Testis (tissue), 2 donors: ENCODE measurements at regions not wholly inside any gene's neighbourhood (a gene's known extent, or its start where the extent isn't known, plus 50 kb on each side); places are given as distances from the start of the nearest gene placed in this dataset.

Source experiments
- DNase-seq: peaks from one replicate; pipeline ENCODE4 v3.0.0-alpha.2; 2019
- H3K27ac ChIP-seq, 2 donors: fragments of 200-600 bp; sonication (generic); one replicate each; pipeline ENCODE4 v1.5.1; 2019
- H3K27me3 ChIP-seq: fragments of 200-600 bp; sonication (generic); one replicate; pipeline ENCODE4 v1.5.1; 2019
- H3K36me3 ChIP-seq: fragments of 200-600 bp; sonication (generic); one replicate; pipeline ENCODE4 v1.5.1; 2017; ENCODE audit warnings: low read depth; ENCODE audit errors: missing control alignments
- H3K4me1 ChIP-seq: fragments of 200-600 bp; sonication (generic); one replicate; pipeline ENCODE4 v1.5.1; 2019
- H3K4me3 ChIP-seq, 2 donors: fragments of 200-600 bp; sonication (generic); one replicate each; pipeline ENCODE4 v1.5.1; 2017 to 2019
- H3K9me3 ChIP-seq: fragments of 200-600 bp; sonication (generic); one replicate; pipeline ENCODE4 v1.5.1; 2017
- POLR2A ChIP-seq: fragments of 450-650 bp; IDR thresholded peaks from one replicate; pipeline ENCODE4 v1.6.1; 2017; ENCODE audit warnings: antibody characterized with exemption, mild to moderate bottlenecking, moderate library complexity
- WGBS, 2 donors: methylation state at CpG; one replicate each; pipeline ENCODE4 v1.1.5; 2018; 5-methylcytosine and 5-hydroxymethylcytosine counted together
- intact Hi-C: fragments of 100-400 bp; cut with DNase I; formaldehyde crosslinking; loops from one replicate; pipeline ENCODE4 v1.15.1; 2023; ENCODE audit warnings: low total_unique reads
- TF ChIP-seq, protein P1 (sequence below), 3 experiments: fragments of 450-650 bp in 2 of 3; fragments of 200-600 bp in 1 of 3; sonication (generic) in 1 of 3; IDR thresholded peaks; one replicate each; pipeline ENCODE4 v1.5.1; 2016 to 2019; ENCODE audit warnings: antibody characterized with exemption in 3 of 3, mild to moderate bottlenecking in 2 of 3, moderate library complexity in 1 of 3

DNA sequence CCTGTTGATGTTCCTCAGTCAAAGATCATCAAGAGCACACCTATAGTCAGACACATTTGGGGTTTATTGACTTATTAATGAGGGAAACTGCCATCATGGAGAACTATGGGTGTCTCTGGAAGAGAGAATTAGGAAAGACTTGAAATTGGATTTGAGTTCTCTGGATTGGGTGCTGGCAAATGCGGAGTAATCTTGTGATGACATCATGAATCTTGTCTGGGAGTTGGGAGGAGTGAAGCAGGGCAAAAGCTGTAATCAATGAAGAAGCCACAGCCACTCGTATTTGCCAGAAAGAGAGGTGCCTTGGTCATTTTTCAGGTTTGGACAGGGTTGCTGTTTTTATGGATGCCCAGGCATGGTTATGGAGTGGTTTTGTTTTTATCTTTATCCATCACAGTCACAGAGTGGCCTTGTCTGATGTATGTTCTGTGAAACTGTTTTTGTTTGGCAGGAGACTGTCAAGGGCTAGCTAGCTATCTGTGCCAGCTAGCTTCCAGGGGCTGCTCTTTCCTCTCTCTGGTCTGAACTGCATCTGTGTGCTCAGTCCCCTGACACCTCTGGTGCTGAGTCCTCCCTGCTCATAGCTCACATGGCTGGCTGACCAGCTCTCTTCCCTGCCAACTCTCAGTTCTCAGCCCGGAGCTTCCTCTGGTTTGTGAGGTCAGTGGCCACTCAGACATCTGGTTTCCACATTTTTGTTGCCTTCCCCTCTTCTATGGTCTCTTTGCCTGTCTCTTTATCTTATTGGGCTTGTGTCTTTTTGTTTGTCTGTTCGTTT is 193.4 kb upstream of the RMP24 start:
- no peak for DNase-seq
- intact Hi-C loops: no loop called here
- 64 to 72% methylated on average over 4 of the region's 4 CpGs for WGBS, 2 donors

DNA sequence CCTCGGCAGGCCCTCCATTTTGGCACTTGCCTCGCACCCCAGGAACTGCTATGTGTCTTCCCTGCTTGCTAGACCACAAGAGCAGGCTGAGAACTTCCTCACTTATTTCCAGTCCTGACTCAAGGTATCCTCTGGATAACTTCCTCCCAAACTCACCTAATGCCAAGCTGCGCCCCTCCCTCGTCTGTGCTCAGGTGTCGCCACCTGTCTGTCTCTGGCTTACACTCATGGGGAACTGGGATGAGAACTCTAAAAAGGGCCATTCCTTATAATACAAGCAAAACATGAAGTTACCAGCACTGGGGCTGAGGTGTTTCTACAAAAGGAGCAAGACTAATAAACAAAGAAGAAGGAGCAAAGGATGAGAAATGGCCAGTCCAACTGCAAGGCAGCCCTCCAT is 191.5 kb upstream of the RMP24 start:
- Histone ChIP-seq H3K4me1 (no peaks in the 10 kb centered on the region), H3K27me3 (no peaks in the 10 kb centered on the region), H3K4me3 (no peak overlapping the region), H3K36me3 (no peaks in the 10 kb centered on the region), H3K27ac (no peak overlapping the region), H3K9me3 (no peaks in the 10 kb centered on the region)
- DNase-seq: no peak
- no peak for TF ChIP-seq POLR2A
- TF ChIP-seq, protein P1, sequence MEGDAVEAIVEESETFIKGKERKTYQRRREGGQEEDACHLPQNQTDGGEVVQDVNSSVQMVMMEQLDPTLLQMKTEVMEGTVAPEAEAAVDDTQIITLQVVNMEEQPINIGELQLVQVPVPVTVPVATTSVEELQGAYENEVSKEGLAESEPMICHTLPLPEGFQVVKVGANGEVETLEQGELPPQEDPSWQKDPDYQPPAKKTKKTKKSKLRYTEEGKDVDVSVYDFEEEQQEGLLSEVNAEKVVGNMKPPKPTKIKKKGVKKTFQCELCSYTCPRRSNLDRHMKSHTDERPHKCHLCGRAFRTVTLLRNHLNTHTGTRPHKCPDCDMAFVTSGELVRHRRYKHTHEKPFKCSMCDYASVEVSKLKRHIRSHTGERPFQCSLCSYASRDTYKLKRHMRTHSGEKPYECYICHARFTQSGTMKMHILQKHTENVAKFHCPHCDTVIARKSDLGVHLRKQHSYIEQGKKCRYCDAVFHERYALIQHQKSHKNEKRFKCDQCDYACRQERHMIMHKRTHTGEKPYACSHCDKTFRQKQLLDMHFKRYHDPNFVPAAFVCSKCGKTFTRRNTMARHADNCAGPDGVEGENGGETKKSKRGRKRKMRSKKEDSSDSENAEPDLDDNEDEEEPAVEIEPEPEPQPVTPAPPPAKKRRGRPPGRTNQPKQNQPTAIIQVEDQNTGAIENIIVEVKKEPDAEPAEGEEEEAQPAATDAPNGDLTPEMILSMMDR (IDR thresholded peaks at IDR 0.05): no peak
- intact Hi-C loops: no loop called here
- 71 to 81% methylated on average over 5 of the region's 5 CpGs for WGBS, 2 donors

More for the DNA sequence above, 193.4 kb upstream of the RMP24 start:
- Histone ChIP-seq H3K36me3 (no peaks in the 10 kb centered on the region), H3K4me1 (no peaks in the 10 kb centered on the region), H3K4me3 (no peak overlapping the region), H3K27me3 (no peaks in the 10 kb centered on the region), H3K9me3 (no peaks in the 10 kb centered on the region), H3K27ac (no peak overlapping the region)
- TF ChIP-seq, protein P1 (IDR thresholded peaks at IDR 0.05): no peak
- no peak for TF ChIP-seq POLR2A

DNA sequence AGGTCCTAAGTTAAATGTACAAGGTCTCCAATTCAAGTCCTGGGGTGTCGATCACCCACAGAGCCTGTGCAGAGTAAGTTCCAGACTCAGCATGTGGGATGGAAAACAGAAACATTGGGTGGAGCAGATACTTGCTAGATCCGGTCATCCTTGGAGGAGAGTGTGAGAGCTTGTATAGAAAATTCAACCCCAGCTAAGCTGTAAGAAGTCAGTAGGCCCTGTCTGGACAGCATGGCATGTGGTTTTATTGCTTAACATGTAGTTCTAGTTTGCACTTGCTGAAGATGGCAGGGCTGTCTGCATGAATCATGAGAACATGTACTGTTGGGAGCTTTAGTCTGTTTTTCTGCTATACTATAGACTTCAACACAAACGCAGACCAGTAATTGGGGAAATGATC is 189.6 kb upstream of the RMP24 start:
- Histone ChIP-seq H3K27ac (no peak overlapping the region), H3K9me3 (no peaks in the 10 kb centered on the region), H3K4me3 (no peak overlapping the region), H3K27me3 (no peaks in the 10 kb centered on the region), H3K4me1 (no peaks in the 10 kb centered on the region), H3K36me3 (no peaks in the 10 kb centered on the region)
- TF ChIP-seq, protein P1 (IDR thresholded peaks at IDR 0.05): no peak
- TF ChIP-seq POLR2A: no peak
- intact Hi-C loops: no loop called here
- no peak for DNase-seq
- 91 to 98% methylated on average over 3 of the region's 3 CpGs for WGBS, 2 donors

DNA sequence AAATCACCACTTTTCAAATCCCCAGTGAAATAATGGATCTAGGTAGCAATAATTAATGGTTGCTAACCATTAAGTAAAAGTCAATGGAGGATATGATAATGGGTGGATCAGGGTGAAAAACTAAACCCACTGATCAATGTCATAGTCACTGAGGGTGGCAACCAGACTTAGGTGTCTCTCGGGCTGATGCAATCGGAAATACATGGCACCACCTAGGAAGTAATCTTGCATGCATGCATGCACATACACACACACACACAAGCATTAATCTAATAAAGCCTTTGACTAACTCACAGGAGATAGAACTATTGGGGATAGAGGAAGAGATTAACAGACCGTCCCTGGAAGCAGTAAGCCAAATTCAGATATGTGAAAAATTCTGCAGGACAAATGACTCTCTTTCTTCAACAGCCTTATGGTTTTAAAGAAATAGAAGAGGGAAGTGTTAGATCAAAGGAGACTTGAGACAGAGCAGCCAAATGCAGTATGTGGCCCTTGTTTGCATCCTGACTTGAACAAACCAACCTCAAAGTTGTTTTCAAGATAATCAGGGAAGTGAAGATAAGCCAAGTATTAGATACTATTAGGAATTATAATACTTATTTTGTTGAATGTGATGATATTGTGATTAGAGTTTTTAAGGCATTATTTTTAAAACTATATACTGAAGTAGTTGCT is 186.0 kb upstream of the RMP24 start:
- WGBS, 2 donors: 87 to 92% methylated on average over 3 of the region's 3 CpGs
- Histone ChIP-seq H3K27me3 (no peaks in the 10 kb centered on the region), H3K27ac (no peak overlapping the region), H3K36me3 (no peaks in the 10 kb centered on the region), H3K4me3 (no peak overlapping the region), H3K9me3 (no peaks in the 10 kb centered on the region), H3K4me1 (no peaks in the 10 kb centered on the region)
- intact Hi-C loops: no loop called here
- TF ChIP-seq POLR2A: no peak
- TF ChIP-seq, protein P1 (IDR thresholded peaks at IDR 0.05): no peak
- DNase-seq: no peak
